Mesenchymal stem cell (in vitro differentiated cells and primary cell): ENCODE measurements at regions not wholly inside any gene's neighbourhood (a gene's known extent, or its start where the extent isn't known, plus 50 kb on each side); places are given as distances from the start of the nearest gene placed in this dataset.

ENCODE experiments used
- DNase-seq: peaks from one replicate; pipeline ENCODE4 v3.0.0-alpha.2; 2013
- H2AFZ ChIP-seq: one replicate; pipeline ENCODE4 v1.6.1; 2013; ENCODE audit warnings: low read depth, mild to moderate bottlenecking, control low read depth, inconsistent platforms, low read length, moderate library complexity
- H2AK5ac ChIP-seq: 2 replicates; pipeline ENCODE4 v1.6.1; 2013; ENCODE audit warnings: low read length, moderate library complexity, mild to moderate bottlenecking, inconsistent platforms; ENCODE audit not compliant: severe bottlenecking
- H2BK120ac ChIP-seq: one replicate; pipeline ENCODE4 v1.6.1; 2013; ENCODE audit warnings: low read depth, mild to moderate bottlenecking, inconsistent platforms, low read length, moderate library complexity
- H2BK12ac ChIP-seq, 2 experiments: one replicate each; pipeline ENCODE4 v1.6.1; 2013; ENCODE audit warnings: inconsistent platforms in 2 of 2, low read length in 2 of 2, mild to moderate bottlenecking in 2 of 2, moderate library complexity in 2 of 2, control low read depth in 1 of 2
- H2BK15ac ChIP-seq: one replicate; pipeline ENCODE4 v1.6.1; 2013; ENCODE audit warnings: mild to moderate bottlenecking, low read depth, inconsistent platforms; ENCODE audit not compliant: poor library complexity, severe bottlenecking
- H2BK5ac ChIP-seq: 2 replicates; pipeline ENCODE4 v1.6.1; 2013; ENCODE audit warnings: low read depth, mild to moderate bottlenecking, low read length, control low read depth, inconsistent platforms; ENCODE audit not compliant: poor library complexity, severe bottlenecking
- H3K14ac ChIP-seq, 2 experiments: one replicate each; pipeline ENCODE4 v1.6.1; 2013; ENCODE audit warnings: inconsistent platforms in 2 of 2, low read length in 2 of 2, control low read depth in 1 of 2, mild to moderate bottlenecking in 1 of 2, moderate library complexity in 1 of 2
- H3K18ac ChIP-seq, 2 experiments: one replicate each; pipeline ENCODE4 v1.6.1; 2013; ENCODE audit warnings: inconsistent platforms in 2 of 2, low read length in 2 of 2, control low read depth in 1 of 2, low read depth in 1 of 2, mild to moderate bottlenecking in 1 of 2
- H3K23ac ChIP-seq, 2 experiments: one replicate each; pipeline ENCODE4 v1.6.1; 2013; ENCODE audit warnings: inconsistent platforms in 2 of 2, low read length in 2 of 2, mild to moderate bottlenecking in 2 of 2, moderate library complexity in 2 of 2, control low read depth in 1 of 2
- H3K27ac ChIP-seq: 2 replicates; pipeline ENCODE4 v1.5.1; 2013; ENCODE audit warnings: mild to moderate bottlenecking, moderate library complexity, low read length, control low read depth, inconsistent platforms; ENCODE audit not compliant: poor library complexity, severe bottlenecking
- H3K27me3 ChIP-seq, 2 experiments: 2 replicates each; pipeline versions ENCODE4 v1.6.1 to v1.7.0; 2013; ENCODE audit warnings: low read length in 2 of 2, mild to moderate bottlenecking in 2 of 2, moderate library complexity in 2 of 2, control low read depth in 1 of 2, inconsistent platforms in 1 of 2; ENCODE audit not compliant: control insufficient read depth in 1 of 2, insufficient read depth in 1 of 2
- H3K36me3 ChIP-seq, 2 experiments: 2 replicates each; pipeline versions ENCODE4 v1.6.1 to v1.7.0; 2013; ENCODE audit warnings: low read length in 2 of 2, control low read depth in 1 of 2, inconsistent platforms in 1 of 2, low read depth in 1 of 2, mild to moderate bottlenecking in 1 of 2; ENCODE audit not compliant: insufficient read depth in 2 of 2, control insufficient read depth in 1 of 2
- H3K4ac ChIP-seq, 2 experiments: one replicate each; pipeline ENCODE4 v1.6.1; 2013; ENCODE audit warnings: inconsistent platforms in 2 of 2, low read length in 2 of 2, mild to moderate bottlenecking in 2 of 2, moderate library complexity in 2 of 2, control low read depth in 1 of 2, low read depth in 1 of 2
- H3K4me1 ChIP-seq: 2 replicates; pipeline ENCODE4 v1.6.1; 2013; ENCODE audit warnings: low read depth, low read length, control low read depth; ENCODE audit not compliant: control insufficient read depth, insufficient read depth
- H3K4me2 ChIP-seq: 2 replicates; pipeline ENCODE4 v1.6.1; 2013; ENCODE audit warnings: low read length, mild to moderate bottlenecking, inconsistent platforms; ENCODE audit not compliant: poor library complexity, severe bottlenecking
- H3K4me3 ChIP-seq, 2 experiments: 2 replicates each; pipeline versions ENCODE4 v1.5.1 to v1.7.0; 2013; ENCODE audit warnings: low read length in 2 of 2, mild to moderate bottlenecking in 2 of 2, control low read depth in 1 of 2, low read depth in 1 of 2; ENCODE audit not compliant: insufficient read depth in 1 of 2
- H3K79me1 ChIP-seq: replicated peaks from 2 replicates; pipeline ENCODE4 v1.6.1; 2013; ENCODE audit warnings: mild to moderate bottlenecking, control low read depth, low read length, inconsistent platforms; ENCODE audit not compliant: poor library complexity, severe bottlenecking
- H3K9ac ChIP-seq: 2 replicates; pipeline ENCODE4 v1.7.0; 2013; ENCODE audit warnings: mild to moderate bottlenecking, low read length, moderate library complexity
- H3K9me3 ChIP-seq: 2 replicates; pipeline ENCODE4 v1.7.0; 2013; ENCODE audit warnings: mild to moderate bottlenecking, low read length; ENCODE audit not compliant: control insufficient read depth
- H4K8ac ChIP-seq: one replicate; pipeline ENCODE4 v1.6.1; 2013; ENCODE audit warnings: inconsistent platforms, mild to moderate bottlenecking, low read length, moderate library complexity
- H4K91ac ChIP-seq: one replicate; pipeline ENCODE4 v1.6.1; 2013; ENCODE audit warnings: mild to moderate bottlenecking, low read length, inconsistent platforms
- WGBS: methylation state at CpG from one replicate; pipeline ENCODE4 v1.1.7; 2013; ENCODE audit warnings: mixed read lengths; 5-methylcytosine and 5-hydroxymethylcytosine counted together

GRCh38 chr2:30349691-30350090, 97.4 kb upstream of the LCLAT1 start:
- no peak overlapping the region for H2BK120ac ChIP-seq
- peaks cover 0 to 24% of the 10 kb centered on the region in 2 experiments for H3K27me3 ChIP-seq

GRCh38 chr2:30351116-30351515, 95.9 kb upstream of the LCLAT1 start:
- Histone ChIP-seq H2AFZ (no peak overlapping the region), H4K8ac (no peak overlapping the region), H2BK120ac (no peak overlapping the region), H3K4me1 (no peaks in the 10 kb centered on the region), H3K9ac (no peak overlapping the region), H2BK12ac (no peak overlapping the region), H3K79me1 (no peaks in the 10 kb centered on the region), H3K18ac (no peak overlapping the region), H2BK15ac (no peak overlapping the region), H2AK5ac (no peak overlapping the region), H3K4ac (no peak overlapping the region), H3K9me3 (no peaks in the 10 kb centered on the region), H4K91ac (no peak overlapping the region), H3K4me2 (no peak overlapping the region), H3K4me3 (no peak overlapping the region), H3K36me3 (no peaks in the 10 kb centered on the region), H3K23ac (no peak overlapping the region), H3K27me3 (peaks cover 0 to 21% of the 10 kb centered on the region in 2 experiments), H2BK5ac (no peak overlapping the region), H3K27ac (no peak overlapping the region), H3K14ac (no peak overlapping the region)
- WGBS = 93% methylated on average over 9 of the region's 9 CpGs
- DNase-seq = no peak

More at GRCh38 chr2:30349691-30350090, 97.4 kb upstream of the LCLAT1 start:
- Histone ChIP-seq H3K36me3 (no peaks in the 10 kb centered on the region), H3K27ac (no peak overlapping the region), H3K18ac (no peak overlapping the region), H2AK5ac (no peak overlapping the region), H2BK12ac (no peak overlapping the region), H4K91ac (no peak overlapping the region), H3K14ac (no peak overlapping the region), H3K4ac (no peak overlapping the region), H2BK5ac (no peak overlapping the region), H3K4me2 (no peak overlapping the region), H2BK15ac (no peak overlapping the region), H3K9me3 (no peaks in the 10 kb centered on the region), H3K9ac (no peak overlapping the region), H3K4me1 (no peaks in the 10 kb centered on the region), H3K4me3 (no peak overlapping the region), H2AFZ (no peak overlapping the region), H4K8ac (no peak overlapping the region), H3K23ac (no peak overlapping the region), H3K79me1 (no peaks in the 10 kb centered on the region)
- WGBS = 86% methylated on average over 6 of the region's 7 CpGs
- peak; percentile 58 for DNase-seq

- no peaks in the 10 kb centered on the region for H3K36me3 ChIP-seq
- no peaks in the 10 kb centered on the region for H3K4me1 ChIP-seq
- H2BK12ac ChIP-seq = no peak overlapping the region
- H3K4me2 ChIP-seq = no peak overlapping the region
- no peak overlapping the region for H3K23ac ChIP-seq
- no peak overlapping the region for H3K4me3 ChIP-seq
- H2BK15ac ChIP-seq = no peak overlapping the region
- H4K91ac ChIP-seq = no peak overlapping the region
- H3K14ac ChIP-seq = no peak overlapping the region
- no peaks in the 10 kb centered on the region for H3K79me1 ChIP-seq
- no peak overlapping the region for H2BK120ac ChIP-seq
- no peaks in the 10 kb centered on the region for H3K9me3 ChIP-seq
- H4K8ac ChIP-seq = no peak overlapping the region
- DNase-seq = no peak
- H3K27ac ChIP-seq = no peak overlapping the region
- no peak overlapping the region for H3K9ac ChIP-seq
- H2AFZ ChIP-seq = no peak overlapping the region
- no peak overlapping the region for H3K4ac ChIP-seq
- no peak overlapping the region for H3K18ac ChIP-seq
- no peak overlapping the region for H2BK5ac ChIP-seq
- WGBS = 75% methylated on average over 3 of the region's 3 CpGs
- H2AK5ac ChIP-seq = no peak overlapping the region
- peaks cover 0 to 13% of the 10 kb centered on the region in 2 experiments for H3K27me3 ChIP-seq
Observed at GRCh38 chr2:30351949-30352348, 95.1 kb upstream of the LCLAT1 start.

- no peak overlapping the region for H2AK5ac ChIP-seq
- peaks cover 0 to 5% of the 10 kb centered on the region in 2 experiments for H3K27me3 ChIP-seq
- H2BK12ac ChIP-seq = no peak overlapping the region
- H4K8ac ChIP-seq = peak overlapping the region; percentile 7
- H3K9me3 ChIP-seq = no peaks in the 10 kb centered on the region
- no peaks in the 10 kb centered on the region for H3K79me1 ChIP-seq
- H3K4me1 ChIP-seq = no peaks in the 10 kb centered on the region
- no peak overlapping the region for H3K4me3 ChIP-seq
- no peaks in the 10 kb centered on the region for H3K36me3 ChIP-seq
- H2BK5ac ChIP-seq = no peak overlapping the region
- no peak overlapping the region for H3K9ac ChIP-seq
- no peak overlapping the region for H2BK120ac ChIP-seq
- H2AFZ ChIP-seq = no peak overlapping the region
- peak overlapping the region; percentile 57 for H2BK15ac ChIP-seq
- H3K14ac ChIP-seq = no peak overlapping the region
- no peak overlapping the region for H3K4ac ChIP-seq
- 95% methylated on average over 2 of the region's 2 CpGs for WGBS
- H3K4me2 ChIP-seq = no peak overlapping the region
- H3K23ac ChIP-seq = no peak overlapping the region
- H4K91ac ChIP-seq = no peak overlapping the region
- no peak for DNase-seq
- no peak overlapping the region for H3K18ac ChIP-seq
- no peak overlapping the region for H3K27ac ChIP-seq
Observed at GRCh38 chr2:30354150-30354549, 92.9 kb upstream of the LCLAT1 start.
